Transverse colon (tissue), 4 donors: ENCODE measurements at regions not wholly inside any gene's neighbourhood (a gene's known extent, or its start where the extent isn't known, plus 50 kb on each side); places are given as distances from the start of the nearest gene placed in this dataset.

Experiments
- CTCF ChIP-seq, 5 experiments: fragments of 200-600 bp in 3 of 5; fragments of 450-650 bp in 2 of 5; sonication (generic) in 3 of 5; IDR thresholded peaks; 1 replicate in 2 of 5; 2 replicates in 3 of 5; pipeline ENCODE4 v1.5.1; 2016 to 2017; ENCODE audit warnings: antibody characterized with exemption in 5 of 5, inconsistent platforms in 3 of 5, mild to moderate bottlenecking in 2 of 5, moderate library complexity in 1 of 5
- POLR2A ChIP-seq: fragments of 450-650 bp; IDR thresholded peaks from one replicate; pipeline ENCODE4 v1.6.1; 2016; ENCODE audit warnings: antibody characterized with exemption, mild to moderate bottlenecking, moderate library complexity
- POLR2AphosphoS5 ChIP-seq, 3 donors: sonication (generic); formaldehyde crosslinking; IDR thresholded peaks; one replicate each; pipeline ENCODE4 v1.6.1; 2016; ENCODE audit warnings: antibody characterized with exemption in 3 of 3

GRCh38 chr20:1790386-1790785 is 104.8 kb upstream of the SIRPA start:
- no peak for TF ChIP-seq POLR2AphosphoS5 (IDR thresholded peaks at IDR 0.05)
- no peak for TF ChIP-seq CTCF (IDR thresholded peaks at IDR 0.05)
- TF ChIP-seq POLR2A, result no peak
